ENCODE measurements at regions not wholly inside any gene's neighbourhood (a gene's known extent, or its start where the extent isn't known, plus 50 kb on each side); places are given as distances from the start of the nearest gene placed in this dataset.

DNA sequence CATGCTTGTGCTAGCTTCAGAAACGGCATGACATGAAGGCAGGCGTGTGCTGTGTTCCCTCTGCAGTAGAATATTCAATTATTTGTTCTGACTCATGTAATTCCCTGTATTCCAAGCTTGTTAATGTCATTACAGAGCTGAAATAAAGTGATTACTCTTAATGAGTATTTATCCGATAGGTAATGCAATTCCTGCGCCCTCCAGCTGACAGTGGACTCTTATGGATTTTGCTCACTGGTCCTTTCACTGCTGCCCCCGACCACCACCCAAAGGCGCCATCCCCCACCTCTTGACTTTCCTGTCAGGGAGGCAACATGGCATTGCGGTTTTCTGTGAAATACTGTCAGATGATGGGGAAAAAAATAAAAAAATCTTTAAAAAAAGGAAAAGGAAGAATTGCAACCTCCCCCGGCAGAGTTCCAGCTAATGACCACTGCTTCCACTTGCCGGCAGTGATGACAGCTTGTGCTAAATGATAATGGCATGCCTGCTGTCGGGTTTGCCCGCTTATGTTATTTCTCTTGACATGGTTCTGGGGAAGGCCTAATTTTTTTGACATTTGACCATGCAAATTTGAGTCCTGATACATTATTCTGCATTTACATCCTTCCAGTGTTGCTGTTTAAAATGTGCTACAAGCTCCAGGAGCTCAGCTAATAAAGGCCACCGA is 335.3 kb upstream of the ADAMTS16 start:
- DNase-seq (ENCODE audit: low spot score): no peak

DNA sequence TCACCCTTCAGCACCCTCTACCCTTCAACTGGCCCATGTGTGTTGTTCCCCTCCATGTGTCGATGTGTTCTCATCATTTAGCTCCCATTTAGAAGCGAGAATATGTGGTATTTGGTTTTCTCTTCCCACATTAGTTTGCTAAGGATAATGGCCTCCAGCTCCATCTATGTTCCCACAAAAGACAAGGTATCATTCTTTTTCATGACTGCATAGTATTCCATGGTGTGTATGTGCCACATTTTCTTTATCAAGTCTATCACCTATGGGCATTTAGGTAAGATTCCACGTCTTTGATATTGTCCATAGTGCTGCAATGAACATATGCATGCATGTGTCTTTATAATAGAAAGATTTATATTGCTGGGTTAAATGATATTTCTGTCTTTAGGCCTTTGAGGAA is 325.1 kb upstream of the ADAMTS16 start:
- no peak for DNase-seq (ENCODE audit: low spot score)

DNA sequence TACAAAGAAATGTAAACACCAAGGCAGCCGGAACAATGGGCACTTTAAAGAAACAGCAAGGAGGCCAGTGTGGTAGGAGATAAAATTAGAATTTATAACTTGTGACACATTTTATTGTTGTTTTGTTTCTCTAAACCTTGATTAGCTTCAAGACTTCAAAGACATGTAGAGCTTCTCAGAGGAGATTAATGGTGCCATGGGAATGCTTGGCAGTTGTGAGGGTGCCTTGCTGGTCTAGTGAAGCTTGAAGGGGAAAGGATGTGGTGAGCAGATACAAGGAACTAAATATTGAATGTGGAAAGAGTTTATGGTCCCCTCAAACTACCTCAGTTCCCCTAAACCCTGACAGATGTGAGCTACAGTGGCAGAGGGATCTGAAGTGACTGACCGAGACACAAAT is 322.4 kb upstream of the ADAMTS16 start:
- DNase-seq (ENCODE audit: low spot score): no peak

DNA sequence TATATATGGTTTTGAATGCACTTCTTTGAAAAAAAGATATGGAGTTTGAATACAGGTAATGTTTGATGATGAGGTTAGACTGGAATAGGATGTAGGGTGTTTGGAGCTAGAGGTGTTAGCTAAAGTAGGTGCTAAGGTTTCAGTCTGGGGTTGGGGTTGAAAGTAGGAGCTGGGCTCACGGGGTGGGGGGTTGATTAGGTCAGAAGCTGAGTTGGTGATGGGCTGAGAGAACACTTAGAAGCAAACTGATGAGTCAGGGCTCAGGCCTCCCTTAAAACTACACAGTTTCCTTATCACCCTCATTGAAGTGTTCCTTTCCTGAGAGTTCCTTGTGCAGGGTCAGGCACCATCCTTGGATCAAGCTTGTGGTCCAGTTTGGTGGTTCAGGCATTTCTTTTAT is 308.8 kb upstream of the ADAMTS16 start:
- no peak for DNase-seq (ENCODE audit: low spot score)

DNA sequence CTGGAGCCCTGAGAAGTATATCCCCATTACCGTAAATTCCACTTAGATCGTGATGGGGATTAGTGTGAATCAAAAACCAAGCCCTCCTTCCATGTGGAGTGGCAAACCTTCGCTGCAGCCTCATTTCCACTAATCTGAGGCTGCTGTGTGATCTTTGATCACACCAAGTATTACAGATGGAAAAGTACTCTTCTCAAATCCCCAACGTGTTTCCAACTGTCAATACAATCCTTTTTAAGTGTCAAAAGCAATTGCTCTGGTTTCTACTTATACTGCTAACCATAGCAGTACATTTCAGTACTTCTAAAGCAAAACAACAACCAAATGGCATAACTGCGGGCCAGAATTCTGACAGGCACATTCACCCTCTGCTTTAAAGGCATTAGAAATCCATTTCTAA is 307.7 kb upstream of the ADAMTS16 start:
- no peak for DNase-seq (ENCODE audit: low spot score)

DNA sequence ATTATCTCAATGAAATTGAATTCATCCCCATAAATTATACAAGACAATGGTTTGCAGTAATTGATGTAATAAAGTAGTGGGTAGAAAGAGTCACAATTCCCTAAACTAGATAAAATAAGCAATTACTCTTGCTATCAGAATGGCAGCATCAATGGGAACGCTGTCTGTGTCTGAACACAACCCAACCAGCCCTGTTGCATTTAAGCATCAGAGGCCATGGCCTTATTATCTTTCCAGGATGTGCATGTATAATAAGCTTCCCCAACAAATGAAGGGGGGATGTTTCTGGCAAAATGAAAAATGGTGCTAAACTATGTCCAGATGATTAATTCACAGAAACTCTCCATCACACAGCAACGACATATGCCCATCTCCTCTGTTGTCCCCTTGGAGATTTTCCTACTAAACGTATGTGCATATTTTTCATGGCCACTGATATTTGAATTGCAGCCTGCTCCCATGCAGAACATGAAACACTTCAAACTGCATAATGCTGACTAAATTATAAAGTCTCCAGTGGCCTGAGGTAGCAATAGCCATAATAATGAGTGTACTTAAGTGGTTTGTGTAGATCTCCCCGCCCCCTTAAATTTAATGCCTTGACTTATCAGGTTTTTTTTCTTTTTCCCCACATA is 306.9 kb upstream of the ADAMTS16 start:
- DNase-seq (ENCODE audit: low spot score): no peak

DNA sequence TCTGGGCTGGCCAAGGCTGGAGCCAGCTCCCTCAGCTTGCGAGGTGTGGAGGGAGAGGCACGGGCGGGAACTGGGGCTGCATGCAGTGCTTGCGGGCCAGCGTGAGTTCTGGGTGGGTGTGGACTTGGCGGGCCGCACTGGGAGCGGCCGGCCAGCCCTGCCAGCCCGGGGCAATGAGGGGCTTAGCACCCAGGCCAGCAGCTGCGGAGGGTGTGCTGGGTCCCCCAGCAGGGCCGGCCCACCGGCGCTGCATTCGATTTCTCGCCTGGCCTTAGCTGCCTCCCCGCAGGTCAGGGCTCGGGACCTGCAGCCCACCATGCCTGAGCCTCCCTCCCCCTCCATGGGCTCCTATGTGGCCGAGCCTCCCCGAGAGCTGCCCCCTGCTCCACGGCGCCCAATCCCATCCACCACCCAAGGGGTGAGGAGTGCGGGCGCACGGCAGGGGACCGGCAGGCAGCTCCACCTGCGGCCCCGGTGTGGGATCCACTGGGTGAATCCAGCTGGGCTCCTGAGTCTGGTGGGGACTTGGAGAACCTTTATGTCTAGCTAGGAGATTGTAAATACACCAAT is 302.6 kb upstream of the ADAMTS16 start:
- no peak for DNase-seq (ENCODE audit: low spot score)

DNA sequence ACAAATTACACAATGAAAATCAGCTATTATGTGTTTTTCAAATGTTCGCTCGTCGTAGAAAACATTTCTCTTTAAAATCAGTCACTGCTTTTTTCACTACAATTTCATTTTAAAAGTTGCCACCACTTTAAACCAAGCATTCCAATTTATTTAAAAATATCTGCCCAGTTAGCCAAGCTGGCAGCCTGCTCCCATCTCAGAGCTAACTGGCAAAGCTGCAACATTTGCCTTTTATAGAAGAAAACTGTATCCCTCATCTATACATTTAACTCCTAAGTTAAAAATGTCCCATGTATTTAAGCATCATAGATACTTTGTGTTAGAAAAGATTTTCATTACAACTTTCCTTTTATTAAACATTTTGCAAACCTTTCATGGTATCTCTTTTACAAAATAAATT is 294.9 kb upstream of the ADAMTS16 start:
- no peak for DNase-seq (ENCODE audit: low spot score)

DNA sequence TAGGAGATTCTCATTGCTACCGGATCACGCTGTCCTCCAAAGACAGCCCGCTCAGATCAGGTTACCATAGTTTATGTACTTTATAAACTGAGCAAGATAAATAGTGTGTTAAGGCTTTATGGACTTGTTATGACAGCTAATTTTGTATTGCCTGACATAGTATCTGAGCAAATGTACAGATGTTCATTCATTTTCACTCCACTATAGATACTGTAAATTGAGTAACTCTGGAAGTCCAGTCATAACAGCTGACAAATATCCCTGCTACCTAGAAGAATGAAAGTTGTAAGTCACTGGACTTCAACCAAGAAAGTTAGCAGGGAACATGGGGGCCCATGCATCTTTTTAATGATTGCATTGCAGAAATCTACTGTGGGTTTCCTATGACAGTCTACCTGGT is 292.4 kb upstream of the ADAMTS16 start:
- DNase-seq (ENCODE audit: low spot score): no peak

DNA sequence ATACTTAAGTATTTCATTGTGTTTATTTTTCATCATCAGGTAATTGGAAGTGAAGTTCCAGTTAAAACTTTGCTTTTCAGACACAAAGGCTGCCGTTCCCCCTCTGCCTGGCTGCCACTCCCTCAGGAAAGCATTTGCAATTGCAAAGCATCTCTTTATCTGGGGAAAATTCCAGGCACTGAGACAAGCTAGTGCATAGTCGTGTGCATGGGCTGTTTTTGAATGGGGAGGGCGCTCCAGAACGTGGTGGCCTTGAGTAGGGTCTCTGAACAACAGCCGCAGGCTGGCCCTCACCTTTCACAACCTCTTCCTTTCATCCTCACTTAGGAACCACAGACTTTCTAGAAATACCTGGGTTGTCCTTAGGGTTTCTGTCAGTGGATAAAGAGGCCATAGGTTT is 285.1 kb upstream of the ADAMTS16 start:
- DNase-seq (ENCODE audit: low spot score): no peak

DNA sequence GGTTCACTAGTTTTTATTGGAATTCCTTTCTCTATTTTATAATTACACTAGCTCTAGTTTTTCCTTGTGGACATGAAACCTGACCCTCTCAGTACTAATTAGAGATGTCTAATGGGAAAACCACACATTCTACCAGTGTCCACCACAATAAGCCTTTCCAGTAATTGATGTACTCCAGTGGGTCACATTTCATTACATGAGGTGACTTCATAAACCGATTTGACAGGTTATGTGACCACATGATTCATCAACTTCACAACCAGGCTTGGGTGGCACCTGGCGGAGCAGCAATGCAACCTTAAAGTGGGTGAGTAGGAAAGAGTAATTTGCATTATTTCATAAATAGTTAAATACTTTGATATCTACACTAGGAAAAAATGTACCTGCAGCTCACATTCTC is 284.2 kb upstream of the ADAMTS16 start:
- DNase-seq (ENCODE audit: low spot score): no peak

DNA sequence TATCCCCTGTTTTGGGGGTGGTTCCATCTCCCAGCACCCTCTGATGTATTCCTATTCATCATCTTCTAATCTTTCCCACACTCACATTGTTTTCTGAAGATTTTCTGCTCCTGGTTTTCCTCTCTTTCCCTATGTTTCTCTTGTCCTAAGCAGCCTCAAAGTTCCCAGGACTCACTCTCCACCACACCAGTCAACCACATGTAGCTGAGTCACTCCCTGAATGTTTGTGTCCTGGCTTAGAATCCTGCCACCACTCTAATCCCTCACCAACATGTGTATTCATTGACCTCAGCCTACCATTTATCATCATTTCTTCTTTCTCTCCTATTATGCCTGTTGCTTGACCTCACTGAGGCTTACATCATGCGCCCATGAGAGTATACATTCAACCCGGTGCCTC is 282.4 kb upstream of the ADAMTS16 start:
- no peak for DNase-seq (ENCODE audit: low spot score)

DNA sequence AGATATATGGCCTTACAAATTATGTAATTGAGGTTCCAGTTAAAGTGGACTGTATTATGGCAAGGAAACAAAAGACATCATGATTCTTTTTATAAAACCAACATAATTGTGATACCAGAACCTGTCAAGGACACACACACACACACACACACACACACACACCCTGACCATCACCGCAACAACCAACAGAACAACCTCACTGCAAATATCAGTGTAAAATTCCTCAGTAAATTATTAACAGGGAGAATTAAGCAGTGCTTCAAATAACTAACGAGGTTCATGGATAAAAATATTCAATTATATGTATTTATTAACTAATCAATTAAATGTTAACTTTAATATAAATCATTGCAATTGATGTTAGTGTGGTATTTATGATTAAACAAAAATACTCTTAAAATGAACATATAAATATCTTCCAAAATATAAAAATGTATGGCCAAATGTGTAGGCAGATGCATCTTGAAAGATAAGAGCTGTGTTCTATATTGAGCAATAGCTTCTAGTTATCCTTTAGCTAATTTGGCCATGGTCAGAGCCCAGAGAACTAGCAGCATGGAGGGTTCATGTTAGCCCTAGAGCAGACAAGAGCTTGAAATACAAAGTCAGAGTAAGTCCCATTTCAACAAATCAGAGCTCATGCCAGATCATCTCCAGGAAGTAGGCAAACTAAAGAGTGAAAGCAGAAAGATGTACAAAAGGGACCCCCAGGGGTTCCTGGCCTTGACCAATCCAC is 280.5 kb upstream of the ADAMTS16 start:
- no peak for DNase-seq (ENCODE audit: low spot score)

DNA sequence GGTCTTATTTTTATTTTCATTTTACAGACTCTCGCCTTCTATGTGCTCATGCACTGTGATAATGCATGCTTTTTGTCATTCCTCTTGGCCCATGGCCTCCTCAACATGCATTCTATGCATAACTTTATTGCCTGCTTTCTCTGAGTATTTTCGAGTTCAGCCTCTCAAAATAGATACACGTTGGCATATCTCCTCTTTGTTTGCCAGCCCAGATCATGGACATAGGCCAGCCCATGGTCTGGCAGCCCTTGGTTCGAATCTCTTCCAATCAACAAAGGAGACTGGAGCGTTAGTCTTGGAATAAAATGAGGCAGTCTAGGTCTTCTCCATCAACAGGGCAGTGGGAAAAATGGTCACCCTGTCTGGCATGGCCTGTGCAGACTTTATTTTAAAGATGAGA is 279.5 kb upstream of the ADAMTS16 start:
- DNase-seq (ENCODE audit: low spot score): no peak

DNA sequence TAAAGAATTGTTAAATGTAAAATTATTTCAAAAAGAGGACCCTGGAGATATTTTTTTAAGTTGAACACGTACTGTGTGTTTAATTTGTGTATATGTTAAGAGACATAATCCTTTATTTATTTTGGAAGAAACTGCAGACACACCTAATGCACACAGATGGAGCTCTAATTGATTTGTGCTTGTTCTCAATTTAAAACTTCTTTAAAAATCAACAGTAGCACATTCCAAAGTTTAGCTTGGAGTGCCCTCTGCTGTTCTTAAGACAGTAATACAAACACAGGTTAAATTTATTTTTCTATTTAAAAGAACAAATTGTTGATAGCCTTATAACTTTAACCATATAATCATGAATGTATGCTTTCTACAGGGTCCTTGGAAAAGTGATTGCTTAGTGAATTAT is 277.6 kb upstream of the ADAMTS16 start:
- peak; percentile 26 for DNase-seq (ENCODE audit: low spot score)

DNA sequence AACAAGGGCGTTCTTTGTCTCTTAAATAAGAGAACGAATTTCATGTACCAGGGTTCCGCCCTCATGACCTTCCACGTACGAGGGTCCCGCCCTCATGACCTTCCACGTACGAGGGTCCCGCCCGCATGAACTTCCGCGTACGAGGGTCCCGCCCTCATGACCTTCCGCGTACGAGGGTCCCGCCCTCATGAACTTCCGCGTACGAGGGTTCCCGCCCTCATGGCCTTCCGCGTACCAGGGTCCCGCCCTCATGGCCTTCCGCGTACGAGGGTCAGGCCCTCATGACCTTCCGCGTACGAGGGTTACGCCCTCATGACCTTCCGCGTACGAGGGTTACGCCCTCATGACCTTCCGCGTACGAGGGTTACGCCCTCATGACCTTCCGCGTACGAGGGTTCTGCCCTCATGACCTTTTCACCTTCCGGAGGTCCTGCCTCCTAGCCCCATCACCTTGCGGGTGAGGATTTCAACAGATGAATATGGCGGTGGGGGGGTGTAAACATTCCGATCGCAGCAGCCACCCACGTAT is 273.9 kb upstream of the ADAMTS16 start:
- no peak for DNase-seq (ENCODE audit: low spot score)

DNA sequence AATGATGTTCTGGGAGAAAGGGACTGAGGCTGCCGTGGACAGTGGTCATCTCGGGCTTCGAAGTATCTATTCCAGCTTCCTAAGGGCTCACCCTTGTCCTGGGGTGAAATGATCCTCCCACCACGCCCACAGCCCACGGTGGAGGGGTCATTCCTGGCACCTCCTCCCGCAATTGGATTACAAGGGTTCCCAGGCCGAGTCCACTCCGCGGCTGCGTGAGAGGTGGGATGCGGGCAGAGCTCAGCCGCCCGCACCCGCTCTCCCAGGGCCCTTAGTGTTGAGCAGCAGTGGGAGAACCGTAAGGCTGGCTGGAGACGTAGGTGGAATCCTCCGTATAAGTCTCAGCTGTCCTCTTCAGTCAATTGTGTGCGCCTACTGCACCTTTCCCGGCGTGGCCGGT is 273.3 kb upstream of the ADAMTS16 start:
- DNase-seq (ENCODE audit: low spot score): no peak

DNA sequence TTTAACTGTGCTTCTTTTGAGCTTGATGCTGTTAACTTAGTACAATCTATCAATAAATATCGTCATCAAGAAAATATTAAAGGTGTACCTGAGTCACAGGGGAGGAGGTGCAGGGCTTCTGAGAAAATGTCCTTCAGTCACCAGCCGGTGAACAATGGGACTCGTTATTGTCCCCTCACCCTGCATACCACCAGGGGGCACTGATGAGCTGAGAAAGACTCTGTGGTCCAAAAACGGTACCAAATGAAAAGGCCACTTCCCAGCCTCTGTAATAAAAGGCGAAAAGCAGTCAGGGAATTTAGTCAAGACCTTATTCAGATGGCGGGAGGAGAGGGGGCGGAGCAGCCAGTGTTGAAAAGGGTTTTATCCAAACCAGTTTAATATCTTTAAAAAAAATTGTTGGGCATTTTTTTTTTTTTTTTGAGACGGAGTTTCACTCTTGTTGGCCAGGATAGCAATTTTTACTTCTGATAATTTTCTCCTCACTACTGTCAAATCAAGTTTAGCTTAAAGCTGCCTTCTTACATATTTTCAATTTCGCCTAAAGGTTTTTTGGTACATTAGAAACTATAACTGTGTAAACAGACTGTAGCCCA is 271.9 kb upstream of the ADAMTS16 start:
- DNase-seq (ENCODE audit: low spot score): peak; percentile 65

DNA sequence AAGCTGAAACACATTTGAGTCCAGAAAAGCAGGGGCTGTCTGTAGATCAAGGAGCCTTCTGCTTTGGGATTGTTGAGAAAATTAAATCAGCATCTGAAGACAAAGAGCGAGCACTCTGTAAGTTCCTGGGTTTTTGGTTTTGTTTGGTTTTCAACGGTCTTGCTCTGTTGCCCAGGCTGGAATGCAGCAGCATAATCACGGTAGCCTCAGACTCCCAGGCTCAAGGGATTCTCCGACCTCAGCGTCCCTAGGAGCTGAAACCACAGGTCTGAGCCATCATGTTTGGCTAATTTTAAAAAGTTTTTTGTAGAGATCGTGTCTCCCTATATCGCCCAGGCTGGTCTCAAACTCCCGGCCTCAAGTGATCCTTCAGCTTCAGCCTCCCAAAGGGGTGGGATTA is 266.5 kb upstream of the ADAMTS16 start:
- no peak for DNase-seq (ENCODE audit: low spot score)

DNA sequence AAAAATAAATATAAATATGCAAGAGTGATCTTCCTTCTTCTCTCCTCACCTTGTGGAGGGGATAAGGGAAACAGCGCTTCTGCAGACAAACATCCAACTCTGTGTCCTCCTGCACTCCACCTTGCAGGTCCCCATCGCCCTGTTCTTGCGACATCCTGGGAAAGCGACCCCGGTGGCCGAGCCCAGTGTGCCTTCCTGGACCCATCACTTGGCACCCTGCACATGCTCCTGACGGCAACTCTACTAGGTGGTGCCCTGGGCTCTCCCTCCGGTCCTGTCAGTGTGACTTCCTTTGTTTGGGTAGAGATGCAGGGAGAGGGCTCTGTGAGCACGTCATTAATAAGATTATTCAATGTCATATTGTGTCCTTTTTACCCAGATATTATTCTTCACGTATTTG is 266.0 kb upstream of the ADAMTS16 start:
- no peak for DNase-seq (ENCODE audit: low spot score)

DNA sequence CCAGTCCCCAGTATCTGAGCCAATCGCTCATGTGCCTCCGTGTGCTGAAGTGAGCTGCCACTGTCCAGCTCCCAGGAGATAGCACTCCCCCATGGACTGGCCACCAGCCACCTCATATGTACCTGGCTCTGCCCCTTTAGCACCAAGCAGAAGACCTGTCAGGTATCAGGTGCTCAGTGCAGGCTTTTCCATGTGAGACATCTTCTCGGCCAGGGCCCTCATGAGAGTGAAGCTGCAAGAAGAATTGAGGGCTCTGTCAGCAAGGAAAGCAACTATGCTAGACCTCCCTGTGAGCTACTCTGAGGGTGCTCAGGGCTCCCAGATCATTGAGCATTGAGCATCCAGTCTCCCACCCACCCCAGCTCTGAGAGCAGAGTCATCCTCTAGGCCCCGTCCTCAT is 264.2 kb upstream of the ADAMTS16 start:
- no peak for DNase-seq (ENCODE audit: low spot score)

DNA sequence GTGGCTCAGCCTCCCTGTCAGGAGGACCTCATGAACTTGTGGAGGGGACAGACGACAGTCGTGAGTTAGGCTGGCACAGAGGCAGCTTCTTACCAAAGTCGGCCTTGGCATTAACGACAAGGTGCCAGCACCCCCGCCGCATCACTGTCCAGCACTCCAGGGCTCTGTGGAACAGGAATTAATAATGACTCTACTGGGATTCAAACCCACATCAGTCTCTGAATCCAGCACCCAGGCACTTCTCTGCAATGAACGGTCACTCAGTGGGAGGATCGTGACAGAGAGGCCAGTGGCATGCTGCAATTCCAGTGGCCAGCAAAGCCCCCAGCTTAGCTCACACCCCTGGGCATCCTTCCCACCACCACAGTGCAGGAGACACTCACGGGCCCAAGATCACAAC is 263.3 kb upstream of the ADAMTS16 start:
- DNase-seq (ENCODE audit: low spot score): no peak

Measured in A172 (cell line).